ENCODE measurements at regions not wholly inside any gene's neighbourhood (a gene's known extent, or its start where the extent isn't known, plus 50 kb on each side); places are given as distances from the start of the nearest gene placed in this dataset.

DNA sequence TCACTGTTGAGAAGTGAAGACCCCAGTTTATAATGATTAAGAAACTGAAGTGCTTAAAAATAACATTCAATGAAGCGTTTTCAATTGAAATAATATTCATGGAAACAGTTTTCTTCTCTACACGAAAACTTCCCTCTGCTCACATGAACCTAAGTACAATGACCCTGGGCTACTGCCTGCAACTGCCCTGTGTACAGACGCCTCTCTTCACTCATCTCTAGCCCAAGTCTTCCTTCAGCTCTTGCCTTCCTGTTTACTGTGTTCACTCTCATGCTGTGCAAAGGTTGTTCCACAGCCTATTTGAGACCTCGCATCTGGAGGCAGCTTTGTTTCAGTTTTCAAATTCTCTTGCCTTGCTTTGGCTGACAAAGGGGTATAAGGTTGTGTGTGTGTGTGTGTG lies 100.8 kb downstream of the GRIN2B start:
- no peak overlapping the region for H3K27ac ChIP-seq (ENCODE audit: low read length)
- no peak overlapping the region for H3K4me3 ChIP-seq (ENCODE audit: low read depth in 2 of 2, low read length in 2 of 2)
- in situ Hi-C loops (cut with HindIII; ENCODE audit: low pct_unique_long_range_greater_than_20kb, low sequenced_read_pairs) (no loop called here), intact Hi-C loops (cut with micrococcal nuclease; ENCODE audit: unreplicated experiment) (no loop called here)
- CTCF ChIA-PET = no interaction called here
- no peaks in the 10 kb centered on the region for H3K9me3 ChIP-seq (ENCODE audit: control insufficient read depth, insufficient read depth, low read depth, low read length)
- TF ChIP-seq, protein P1, sequence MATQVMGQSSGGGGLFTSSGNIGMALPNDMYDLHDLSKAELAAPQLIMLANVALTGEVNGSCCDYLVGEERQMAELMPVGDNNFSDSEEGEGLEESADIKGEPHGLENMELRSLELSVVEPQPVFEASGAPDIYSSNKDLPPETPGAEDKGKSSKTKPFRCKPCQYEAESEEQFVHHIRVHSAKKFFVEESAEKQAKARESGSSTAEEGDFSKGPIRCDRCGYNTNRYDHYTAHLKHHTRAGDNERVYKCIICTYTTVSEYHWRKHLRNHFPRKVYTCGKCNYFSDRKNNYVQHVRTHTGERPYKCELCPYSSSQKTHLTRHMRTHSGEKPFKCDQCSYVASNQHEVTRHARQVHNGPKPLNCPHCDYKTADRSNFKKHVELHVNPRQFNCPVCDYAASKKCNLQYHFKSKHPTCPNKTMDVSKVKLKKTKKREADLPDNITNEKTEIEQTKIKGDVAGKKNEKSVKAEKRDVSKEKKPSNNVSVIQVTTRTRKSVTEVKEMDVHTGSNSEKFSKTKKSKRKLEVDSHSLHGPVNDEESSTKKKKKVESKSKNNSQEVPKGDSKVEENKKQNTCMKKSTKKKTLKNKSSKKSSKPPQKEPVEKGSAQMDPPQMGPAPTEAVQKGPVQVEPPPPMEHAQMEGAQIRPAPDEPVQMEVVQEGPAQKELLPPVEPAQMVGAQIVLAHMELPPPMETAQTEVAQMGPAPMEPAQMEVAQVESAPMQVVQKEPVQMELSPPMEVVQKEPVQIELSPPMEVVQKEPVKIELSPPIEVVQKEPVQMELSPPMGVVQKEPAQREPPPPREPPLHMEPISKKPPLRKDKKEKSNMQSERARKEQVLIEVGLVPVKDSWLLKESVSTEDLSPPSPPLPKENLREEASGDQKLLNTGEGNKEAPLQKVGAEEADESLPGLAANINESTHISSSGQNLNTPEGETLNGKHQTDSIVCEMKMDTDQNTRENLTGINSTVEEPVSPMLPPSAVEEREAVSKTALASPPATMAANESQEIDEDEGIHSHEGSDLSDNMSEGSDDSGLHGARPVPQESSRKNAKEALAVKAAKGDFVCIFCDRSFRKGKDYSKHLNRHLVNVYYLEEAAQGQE (IDR thresholded peaks at IDR 0.05; ENCODE audit: insufficient read depth in 1 of 2, low read depth in 2 of 2, low read length in 1 of 2) = no peak
- TF ChIP-seq TCF7L2 (IDR thresholded peaks at IDR 0.05; ENCODE audit: low read depth, low read length) = no peak
- no peak for TF ChIP-seq SIN3A (IDR thresholded peaks at IDR 0.05; ENCODE audit: borderline replicate concordance, insufficient read depth, low read depth, low read length)
- no peak for TF ChIP-seq POLR2AphosphoS5 (IDR thresholded peaks at IDR 0.05; ENCODE audit: low read depth, low read length)
- TF ChIP-seq, protein P2, sequence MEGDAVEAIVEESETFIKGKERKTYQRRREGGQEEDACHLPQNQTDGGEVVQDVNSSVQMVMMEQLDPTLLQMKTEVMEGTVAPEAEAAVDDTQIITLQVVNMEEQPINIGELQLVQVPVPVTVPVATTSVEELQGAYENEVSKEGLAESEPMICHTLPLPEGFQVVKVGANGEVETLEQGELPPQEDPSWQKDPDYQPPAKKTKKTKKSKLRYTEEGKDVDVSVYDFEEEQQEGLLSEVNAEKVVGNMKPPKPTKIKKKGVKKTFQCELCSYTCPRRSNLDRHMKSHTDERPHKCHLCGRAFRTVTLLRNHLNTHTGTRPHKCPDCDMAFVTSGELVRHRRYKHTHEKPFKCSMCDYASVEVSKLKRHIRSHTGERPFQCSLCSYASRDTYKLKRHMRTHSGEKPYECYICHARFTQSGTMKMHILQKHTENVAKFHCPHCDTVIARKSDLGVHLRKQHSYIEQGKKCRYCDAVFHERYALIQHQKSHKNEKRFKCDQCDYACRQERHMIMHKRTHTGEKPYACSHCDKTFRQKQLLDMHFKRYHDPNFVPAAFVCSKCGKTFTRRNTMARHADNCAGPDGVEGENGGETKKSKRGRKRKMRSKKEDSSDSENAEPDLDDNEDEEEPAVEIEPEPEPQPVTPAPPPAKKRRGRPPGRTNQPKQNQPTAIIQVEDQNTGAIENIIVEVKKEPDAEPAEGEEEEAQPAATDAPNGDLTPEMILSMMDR (IDR thresholded peaks at IDR 0.05) = no peak
- POLR2A ChIA-PET = no interaction called here
- BruUV-seq (replicated peaks) = no TSS peak
- ATAC-seq (no peak), DNase-seq (ENCODE audit: low read depth, low spot score) (no peak)
- H3K4me1 ChIP-seq (ENCODE audit: control insufficient read depth, insufficient read depth, low read length) = no peaks in the 10 kb centered on the region
- no peaks in the 10 kb centered on the region for H3K27me3 ChIP-seq (ENCODE audit: control insufficient read depth, insufficient read depth, low read length)
- H3K36me3 ChIP-seq (ENCODE audit: control insufficient read depth, insufficient read depth, low read length) = no peaks in the 10 kb centered on the region

DNA sequence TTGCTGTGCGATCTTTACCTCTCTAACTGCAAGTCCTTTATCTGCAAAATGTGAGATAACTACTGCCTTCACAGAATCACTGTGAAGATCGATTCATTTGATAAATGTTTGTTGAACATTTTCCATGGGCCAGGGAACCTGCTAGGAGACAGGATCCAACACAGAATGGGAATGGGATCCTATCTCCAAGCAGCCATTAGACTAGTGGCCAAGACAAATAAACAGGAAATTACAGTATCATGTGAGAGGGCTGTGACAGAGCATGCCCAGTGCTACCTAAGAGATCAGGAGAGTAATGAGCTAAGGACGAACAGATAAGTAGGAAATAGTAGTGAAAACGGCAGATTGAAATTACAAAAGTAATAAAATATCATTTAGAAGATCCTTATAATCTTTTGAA lies 105.7 kb downstream of the GRIN2B start:
- POLR2A ChIA-PET = no interaction called here

More for the DNA sequence above, 105.7 kb downstream of the GRIN2B start:
- ATAC-seq = no peak
- no peaks in the 10 kb centered on the region for H3K9me3 ChIP-seq (ENCODE audit: control insufficient read depth, insufficient read depth, low read depth, low read length)
- BruUV-seq (replicated peaks) = no TSS peak
- TF ChIP-seq, protein P1 (IDR thresholded peaks at IDR 0.05; ENCODE audit: insufficient read depth in 1 of 2, low read depth in 2 of 2, low read length in 1 of 2) = no peak
- TF ChIP-seq SIN3A (IDR thresholded peaks at IDR 0.05; ENCODE audit: borderline replicate concordance, insufficient read depth, low read depth, low read length) = no peak
- TF ChIP-seq TCF7L2 (IDR thresholded peaks at IDR 0.05; ENCODE audit: low read depth, low read length) = no peak
- TF ChIP-seq POLR2AphosphoS5 (IDR thresholded peaks at IDR 0.05; ENCODE audit: low read depth, low read length) = no peak
- TF ChIP-seq, protein P2 (IDR thresholded peaks at IDR 0.05) = no peak
- no peaks in the 10 kb centered on the region for H3K36me3 ChIP-seq (ENCODE audit: control insufficient read depth, insufficient read depth, low read length)
- no peak for DNase-seq (ENCODE audit: low read depth, low spot score)
- H3K27ac ChIP-seq (ENCODE audit: low read length) = no peak overlapping the region
- no peak overlapping the region for H3K4me3 ChIP-seq (ENCODE audit: low read depth in 2 of 2, low read length in 2 of 2)
- intact Hi-C loops (cut with micrococcal nuclease; ENCODE audit: unreplicated experiment) = no loop called here
- H3K27me3 ChIP-seq (ENCODE audit: control insufficient read depth, insufficient read depth, low read length) = no peaks in the 10 kb centered on the region
- H3K4me1 ChIP-seq (ENCODE audit: control insufficient read depth, insufficient read depth, low read length) = no peaks in the 10 kb centered on the region
- in situ Hi-C loops (cut with HindIII; ENCODE audit: low pct_unique_long_range_greater_than_20kb, low sequenced_read_pairs) = no loop called here
- CTCF ChIA-PET = no interaction called here

Measured in Panc1 (cell line).